GM19043 (cell line): ENCODE measurements at regions not wholly inside any gene's neighbourhood (a gene's known extent, or its start where the extent isn't known, plus 50 kb on each side); places are given as distances from the start of the nearest gene placed in this dataset.
A peak's percentile ranks its signal among the peaks of the same experiment; 100 is the strongest.
"Not testable (repeated sequence)": the region's sequence is repeated elsewhere in the genome, so short reads cannot be mapped to it uniquely, and the experiment has no call there.

Experiments used
- ATAC-seq: cut with Tn5 transposase; IDR thresholded peaks from one replicate; pipeline ENCODE4 v1.9.1; 2021; ENCODE audit warnings: low read depth; ENCODE audit not compliant: unreplicated experiment

- ATAC-seq: no peak
Observed at GRCh38 chr5:21087766-21088165, 1099.8 kb upstream of the CDH18 start.

- ATAC-seq: no peak
Observed at GRCh38 chr5:21085791-21086190, 1097.8 kb upstream of the CDH18 start.

DNA sequence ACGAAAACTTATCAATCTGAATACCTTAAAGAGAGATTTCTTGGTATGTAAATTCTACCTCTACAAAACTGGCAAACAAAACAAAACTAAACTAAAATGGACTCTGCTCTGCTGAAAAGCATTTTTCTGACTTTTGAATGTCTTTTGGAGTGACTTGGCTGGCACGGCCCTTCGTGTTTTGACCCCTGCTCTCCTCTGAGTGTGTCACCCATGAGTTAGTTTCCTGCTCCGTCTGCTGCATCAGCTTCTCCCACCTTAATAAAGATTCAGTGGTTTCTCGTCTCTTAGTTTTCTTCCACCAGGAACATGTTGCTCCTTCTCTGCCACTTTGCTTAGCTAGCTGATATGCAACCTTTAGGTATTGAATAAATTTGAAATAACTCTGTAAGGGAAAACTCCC is 1084.0 kb upstream of the CDH18 start:
- ATAC-seq: no peak

GRCh38 chr5:21071421-21071820 is 1083.4 kb upstream of the CDH18 start:
- ATAC-seq: no peak

DNA sequence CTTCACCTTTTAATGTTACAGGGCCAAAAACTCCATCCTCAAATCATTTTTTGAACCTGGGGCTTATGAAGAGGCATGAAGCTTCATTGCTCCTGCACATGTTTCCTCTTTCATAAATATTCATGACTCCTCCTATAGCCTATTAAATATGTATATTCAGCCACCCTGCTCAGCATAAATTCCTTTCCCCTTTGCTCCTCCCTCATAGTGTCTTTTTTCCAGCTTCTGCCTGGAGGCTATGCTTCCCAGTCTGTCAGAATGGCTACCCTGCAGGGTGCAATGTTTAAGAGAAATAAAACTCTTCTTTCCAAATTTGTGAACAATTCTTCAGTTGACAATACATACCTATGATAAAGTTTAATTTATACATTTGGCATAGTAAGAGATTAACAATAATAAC is 1082.9 kb upstream of the CDH18 start:
- ATAC-seq: no peak

GRCh38 chr5:21067724-21068123 is 1079.7 kb upstream of the CDH18 start:
- no peak for ATAC-seq

- no peak for ATAC-seq
Observed at GRCh38 chr5:21063146-21063545, 1075.1 kb upstream of the CDH18 start.

DNA sequence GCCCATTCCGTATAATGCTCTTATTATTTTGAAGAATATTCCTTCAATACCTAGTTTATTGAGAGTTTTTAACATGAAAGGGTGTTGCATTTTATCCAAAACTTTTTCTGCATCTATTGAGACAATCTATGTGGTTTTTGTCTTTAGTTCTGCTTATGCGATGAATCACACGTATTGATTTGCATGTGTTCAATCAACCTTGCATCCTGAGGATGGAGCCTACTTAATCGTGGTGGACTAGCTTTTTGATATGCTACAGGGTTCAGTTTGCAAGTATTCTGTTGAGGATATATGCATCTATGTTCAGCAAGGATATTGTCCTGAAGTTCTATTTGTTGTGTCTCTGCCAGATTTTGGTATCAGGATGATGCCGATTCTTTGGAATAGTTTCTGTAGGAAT is 1070.3 kb upstream of the CDH18 start:
- peak; percentile 96 for ATAC-seq

DNA sequence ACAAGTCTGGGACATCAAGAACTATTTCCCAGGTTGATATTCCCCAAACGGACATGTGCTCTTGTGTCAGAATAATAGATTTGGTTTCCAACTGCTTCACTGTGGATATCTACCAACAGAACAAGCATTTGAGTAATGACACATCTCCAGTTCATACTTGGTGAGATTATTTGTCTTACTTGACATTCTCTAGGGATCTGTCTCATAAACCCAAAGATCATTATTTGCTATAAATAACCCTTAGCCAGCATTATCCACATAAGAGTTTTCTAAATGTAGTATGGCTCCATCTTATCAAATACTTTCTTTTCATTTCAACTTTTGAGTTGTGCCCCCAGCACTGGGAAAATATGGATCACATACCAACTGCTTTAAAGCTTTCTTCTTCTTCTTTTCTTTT is 1063.9 kb upstream of the CDH18 start:
- ATAC-seq: no peak

GRCh38 chr5:21049901-21050300 is 1061.9 kb upstream of the CDH18 start:
- ATAC-seq: no peak

- ATAC-seq: no peak
Observed at GRCh38 chr5:21030981-21031380, 1043.0 kb upstream of the CDH18 start.

GRCh38 chr5:21024966-21025365 is 1037.0 kb upstream of the CDH18 start:
- ATAC-seq: no peak

DNA sequence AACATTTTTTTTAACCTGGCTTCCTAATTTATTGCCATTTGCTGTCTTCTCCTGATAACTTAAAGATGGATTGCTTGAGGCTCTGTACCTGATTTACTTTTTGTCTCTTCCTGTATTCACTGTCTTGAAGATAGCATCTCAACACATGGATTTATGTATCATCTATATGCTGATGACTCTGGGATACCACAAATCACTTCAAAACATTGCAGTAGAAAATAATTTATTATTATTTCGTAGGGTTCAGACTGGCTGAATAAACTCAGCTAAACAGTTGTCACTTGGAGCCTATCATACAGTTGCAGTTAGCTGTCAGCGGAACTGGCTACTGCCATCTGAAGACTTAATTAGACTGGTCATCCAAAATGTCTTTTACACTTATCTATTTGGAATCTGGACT is 1025.2 kb upstream of the CDH18 start:
- ATAC-seq: no peak

- ATAC-seq: no peak
Observed at GRCh38 chr5:21007781-21008180, 1019.8 kb upstream of the CDH18 start.

DNA sequence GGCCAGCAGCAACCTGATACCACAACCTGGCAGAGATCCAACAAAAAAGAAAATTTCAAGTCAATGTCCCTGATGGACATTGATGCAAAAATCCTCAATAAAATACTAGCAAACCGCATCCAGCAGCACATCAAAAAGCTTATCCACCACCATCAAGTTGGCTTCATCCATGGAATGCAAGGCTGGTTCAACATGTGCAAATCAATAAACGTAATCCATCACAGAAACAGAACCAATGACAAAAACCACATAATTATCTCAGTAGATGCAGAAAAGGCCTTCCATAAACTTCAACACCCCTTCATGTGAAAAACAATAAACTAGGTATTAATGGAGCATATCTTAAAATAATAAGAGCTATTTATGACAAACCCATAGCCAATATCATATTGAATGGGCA is 1000.9 kb upstream of the CDH18 start:
- not testable (repeated sequence) for ATAC-seq

DNA sequence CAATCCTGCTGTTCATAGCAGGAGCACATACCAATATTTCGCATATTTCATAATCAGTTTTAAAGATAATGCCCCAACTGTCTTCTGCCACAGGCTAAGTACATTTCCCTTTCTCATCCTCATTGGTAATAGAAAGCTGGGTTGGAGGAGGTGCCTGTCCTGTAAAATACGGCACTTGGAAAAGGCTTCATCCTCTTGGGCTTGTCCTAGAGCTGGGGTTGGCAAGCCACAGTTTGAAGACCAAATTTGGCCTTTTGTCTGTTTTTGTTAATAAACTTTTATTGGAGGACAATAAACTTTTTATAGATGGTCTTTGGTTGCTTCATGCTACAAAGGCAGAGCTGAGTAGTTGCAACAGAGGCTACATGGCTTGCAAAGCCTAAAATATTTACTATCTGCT is 997.8 kb upstream of the CDH18 start:
- ATAC-seq: no peak

- ATAC-seq: no peak
Observed at GRCh38 chr5:20974426-20974825, 986.4 kb upstream of the CDH18 start.

DNA sequence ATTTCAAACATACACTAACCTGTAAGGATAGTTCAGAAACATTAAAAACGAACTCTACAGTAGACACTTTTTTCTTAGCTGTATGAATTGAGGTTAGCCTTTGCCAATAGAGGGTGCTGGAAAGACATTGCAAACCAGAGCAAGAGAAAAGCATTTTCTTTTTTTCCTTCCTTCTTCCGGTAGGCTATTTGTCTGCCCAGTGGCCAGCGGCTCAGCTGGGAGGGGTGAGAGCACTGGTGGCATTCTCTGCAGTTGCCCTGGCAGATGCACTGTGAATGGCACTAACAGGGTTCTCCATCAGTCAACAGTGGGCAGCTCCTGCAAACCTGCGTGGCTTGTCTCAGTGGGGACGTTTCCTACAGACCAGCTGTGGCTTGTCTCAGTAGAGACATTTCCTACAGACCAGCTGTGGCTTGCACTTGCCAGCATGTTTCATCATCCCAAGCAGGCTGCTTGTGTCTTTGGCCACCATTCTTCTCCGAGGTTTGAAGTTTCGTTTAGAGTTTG is 984.5 kb upstream of the CDH18 start:
- ATAC-seq: peak; percentile 74

GRCh38 chr5:20959347-20959746 is 971.3 kb upstream of the CDH18 start:
- ATAC-seq: no peak

- ATAC-seq: no peak
Observed at GRCh38 chr5:20958641-20959040, 970.6 kb upstream of the CDH18 start.

DNA sequence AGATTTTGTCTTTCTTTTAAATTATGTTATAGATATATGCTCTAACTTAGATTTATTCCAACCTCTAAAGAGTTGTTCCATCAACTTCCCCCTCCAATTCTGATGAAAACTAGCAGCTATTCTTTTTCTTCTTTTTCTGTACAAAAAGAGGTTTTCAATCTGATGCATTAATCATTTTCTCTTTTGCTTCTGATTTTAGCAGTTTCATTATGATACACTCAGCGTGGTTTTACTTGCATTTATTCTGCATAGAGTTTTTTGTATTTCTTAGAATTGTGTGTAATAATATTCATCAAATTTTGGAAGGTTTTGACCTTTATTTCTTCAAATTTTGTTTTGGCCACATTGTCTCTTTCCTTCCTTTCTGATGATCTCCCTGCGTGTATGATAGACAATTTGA is 968.1 kb upstream of the CDH18 start:
- ATAC-seq: no peak

- no peak for ATAC-seq
Observed at GRCh38 chr5:20949636-20950035, 961.6 kb upstream of the CDH18 start.

GRCh38 chr5:20943183-20943971 is 955.4 kb upstream of the CDH18 start:
- not testable (repeated sequence) for ATAC-seq
